ENCODE measurements at regions not wholly inside any gene's neighbourhood (a gene's known extent, or its start where the extent isn't known, plus 50 kb on each side); places are given as distances from the start of the nearest gene placed in this dataset.

GRCh38 chr4:18556402-18556801 is 534.8 kb upstream of the LCORL start:
- Histone ChIP-seq H4K8ac (ENCODE audit: low read length) (no peak overlapping the region), H2BK12ac (ENCODE audit: low read length in 2 of 2) (no peak overlapping the region), H2BK5ac (ENCODE audit: low read depth, low read length, poor library complexity, severe bottlenecking) (no peak overlapping the region), H3K14ac (ENCODE audit: low read length in 2 of 2) (no peak overlapping the region), H2AFZ (ENCODE audit: low read depth, low read length) (no peak overlapping the region), H3K23ac (ENCODE audit: low read length in 2 of 2) (no peak overlapping the region), H3K4me3 (ENCODE audit: insufficient read depth in 1 of 2, low read depth in 1 of 2, low read length in 2 of 2) (no peak overlapping the region), H3K4ac (ENCODE audit: low read depth in 1 of 2, low read length in 2 of 2) (no peak overlapping the region), H2BK120ac (ENCODE audit: low read depth, low read length) (no peak overlapping the region), H3K9ac (ENCODE audit: low read length) (no peak overlapping the region), H3K36me3 (ENCODE audit: control insufficient read depth in 1 of 2, insufficient read depth in 2 of 2, low read depth in 1 of 2, low read length in 2 of 2) (no peaks in the 10 kb centered on the region), H3K79me1 (replicated peaks; ENCODE audit: low read length, poor library complexity, severe bottlenecking) (no peaks in the 10 kb centered on the region), H3K4me1 (ENCODE audit: control insufficient read depth, insufficient read depth, low read depth, low read length) (no peaks in the 10 kb centered on the region), H3K4me2 (ENCODE audit: low read length, poor library complexity, severe bottlenecking) (no peak overlapping the region), H3K18ac (ENCODE audit: low read depth in 1 of 2, low read length in 2 of 2) (no peak overlapping the region), H3K27ac (ENCODE audit: low read length, poor library complexity, severe bottlenecking) (no peak overlapping the region), H2AK5ac (ENCODE audit: low read length, severe bottlenecking) (no peak overlapping the region), H4K91ac (ENCODE audit: low read length) (no peak overlapping the region), H2BK15ac (ENCODE audit: low read depth, poor library complexity, severe bottlenecking) (no peak overlapping the region), H3K9me3 (ENCODE audit: control insufficient read depth, low read length) (peaks cover 3% of the 10 kb centered on the region), H3K27me3 (ENCODE audit: control insufficient read depth in 1 of 2, insufficient read depth in 1 of 2, low read length in 2 of 2) (no peaks in the 10 kb centered on the region)
- no peak for DNase-seq
- 62% methylated on average over 1 of the region's 1 CpG for WGBS

GRCh38 chr4:18540349-18540748 is 518.8 kb upstream of the LCORL start:
- H3K36me3 ChIP-seq (ENCODE audit: control insufficient read depth in 1 of 2, insufficient read depth in 2 of 2, low read depth in 1 of 2, low read length in 2 of 2) = no peaks in the 10 kb centered on the region

GRCh38 chr4:18538121-18538520 is 516.6 kb upstream of the LCORL start:
- no peaks in the 10 kb centered on the region for H3K9me3 ChIP-seq (ENCODE audit: control insufficient read depth, low read length)
- WGBS = no CpG with 5 or more reads among the region's 2 CpGs
- H3K27me3 ChIP-seq (ENCODE audit: control insufficient read depth in 1 of 2, insufficient read depth in 1 of 2, low read length in 2 of 2) = no peaks in the 10 kb centered on the region
- no peak overlapping the region for H4K91ac ChIP-seq (ENCODE audit: low read length)
- no peak overlapping the region for H2BK120ac ChIP-seq (ENCODE audit: low read depth, low read length)
- no peak overlapping the region for H3K23ac ChIP-seq (ENCODE audit: low read length in 2 of 2)
- no peak overlapping the region for H3K27ac ChIP-seq (ENCODE audit: low read length, poor library complexity, severe bottlenecking)
- H2AFZ ChIP-seq (ENCODE audit: low read depth, low read length) = no peak overlapping the region
- no peak overlapping the region for H3K4me2 ChIP-seq (ENCODE audit: low read length, poor library complexity, severe bottlenecking)
- H4K8ac ChIP-seq (ENCODE audit: low read length) = no peak overlapping the region
- no peak overlapping the region for H2BK5ac ChIP-seq (ENCODE audit: low read depth, low read length, poor library complexity, severe bottlenecking)
- H3K4me1 ChIP-seq (ENCODE audit: control insufficient read depth, insufficient read depth, low read depth, low read length) = no peaks in the 10 kb centered on the region
- H3K4ac ChIP-seq (ENCODE audit: low read depth in 1 of 2, low read length in 2 of 2) = no peak overlapping the region
- no peak overlapping the region for H2BK15ac ChIP-seq (ENCODE audit: low read depth, poor library complexity, severe bottlenecking)
- no peak overlapping the region for H2BK12ac ChIP-seq (ENCODE audit: low read length in 2 of 2)
- no peaks in the 10 kb centered on the region for H3K36me3 ChIP-seq (ENCODE audit: control insufficient read depth in 1 of 2, insufficient read depth in 2 of 2, low read depth in 1 of 2, low read length in 2 of 2)
- H3K9ac ChIP-seq (ENCODE audit: low read length) = no peak overlapping the region
- no peaks in the 10 kb centered on the region for H3K79me1 ChIP-seq (replicated peaks; ENCODE audit: low read length, poor library complexity, severe bottlenecking)
- no peak for DNase-seq
- no peak overlapping the region for H3K14ac ChIP-seq (ENCODE audit: low read length in 2 of 2)
- no peak overlapping the region for H3K18ac ChIP-seq (ENCODE audit: low read depth in 1 of 2, low read length in 2 of 2)
- no peak overlapping the region for H3K4me3 ChIP-seq (ENCODE audit: insufficient read depth in 1 of 2, low read depth in 1 of 2, low read length in 2 of 2)
- H2AK5ac ChIP-seq (ENCODE audit: low read length, severe bottlenecking) = no peak overlapping the region

More at GRCh38 chr4:18540349-18540748, 518.8 kb upstream of the LCORL start:
- Histone ChIP-seq H3K4me1 (ENCODE audit: control insufficient read depth, insufficient read depth, low read depth, low read length) (no peaks in the 10 kb centered on the region), H3K27ac (ENCODE audit: low read length, poor library complexity, severe bottlenecking) (no peak overlapping the region), H2BK12ac (ENCODE audit: low read length in 2 of 2) (no peak overlapping the region), H2AK5ac (ENCODE audit: low read length, severe bottlenecking) (no peak overlapping the region), H3K9ac (ENCODE audit: low read length) (no peak overlapping the region), H3K23ac (ENCODE audit: low read length in 2 of 2) (no peak overlapping the region), H4K8ac (ENCODE audit: low read length) (no peak overlapping the region), H3K4me3 (ENCODE audit: insufficient read depth in 1 of 2, low read depth in 1 of 2, low read length in 2 of 2) (no peak overlapping the region), H2AFZ (ENCODE audit: low read depth, low read length) (no peak overlapping the region), H3K79me1 (replicated peaks; ENCODE audit: low read length, poor library complexity, severe bottlenecking) (no peaks in the 10 kb centered on the region), H3K4ac (ENCODE audit: low read depth in 1 of 2, low read length in 2 of 2) (no peak overlapping the region), H3K4me2 (ENCODE audit: low read length, poor library complexity, severe bottlenecking) (no peak overlapping the region), H4K91ac (ENCODE audit: low read length) (no peak overlapping the region), H2BK15ac (ENCODE audit: low read depth, poor library complexity, severe bottlenecking) (no peak overlapping the region), H2BK120ac (ENCODE audit: low read depth, low read length) (no peak overlapping the region), H3K14ac (ENCODE audit: low read length in 2 of 2) (no peak overlapping the region), H3K18ac (ENCODE audit: low read depth in 1 of 2, low read length in 2 of 2) (no peak overlapping the region), H3K27me3 (ENCODE audit: control insufficient read depth in 1 of 2, insufficient read depth in 1 of 2, low read length in 2 of 2) (no peaks in the 10 kb centered on the region), H2BK5ac (ENCODE audit: low read depth, low read length, poor library complexity, severe bottlenecking) (no peak overlapping the region), H3K9me3 (ENCODE audit: control insufficient read depth, low read length) (no peaks in the 10 kb centered on the region)
- WGBS = 43% methylated on average over 3 of the region's 6 CpGs
- DNase-seq = no peak

GRCh38 chr4:18536428-18536827 is 514.9 kb upstream of the LCORL start:
- Histone ChIP-seq H3K18ac (ENCODE audit: low read depth in 1 of 2, low read length in 2 of 2) (no peak overlapping the region), H2BK5ac (ENCODE audit: low read depth, low read length, poor library complexity, severe bottlenecking) (no peak overlapping the region), H3K4me2 (ENCODE audit: low read length, poor library complexity, severe bottlenecking) (no peak overlapping the region), H2AFZ (ENCODE audit: low read depth, low read length) (no peak overlapping the region), H2AK5ac (ENCODE audit: low read length, severe bottlenecking) (no peak overlapping the region), H4K91ac (ENCODE audit: low read length) (no peak overlapping the region), H2BK120ac (ENCODE audit: low read depth, low read length) (no peak overlapping the region), H3K23ac (ENCODE audit: low read length in 2 of 2) (no peak overlapping the region), H2BK12ac (ENCODE audit: low read length in 2 of 2) (no peak overlapping the region), H2BK15ac (ENCODE audit: low read depth, poor library complexity, severe bottlenecking) (no peak overlapping the region), H3K36me3 (ENCODE audit: control insufficient read depth in 1 of 2, insufficient read depth in 2 of 2, low read depth in 1 of 2, low read length in 2 of 2) (no peaks in the 10 kb centered on the region), H3K4ac (ENCODE audit: low read depth in 1 of 2, low read length in 2 of 2) (no peak overlapping the region), H3K4me1 (ENCODE audit: control insufficient read depth, insufficient read depth, low read depth, low read length) (no peaks in the 10 kb centered on the region), H3K9me3 (ENCODE audit: control insufficient read depth, low read length) (no peaks in the 10 kb centered on the region), H3K27me3 (ENCODE audit: control insufficient read depth in 1 of 2, insufficient read depth in 1 of 2, low read length in 2 of 2) (no peaks in the 10 kb centered on the region), H3K14ac (ENCODE audit: low read length in 2 of 2) (no peak overlapping the region), H3K9ac (ENCODE audit: low read length) (no peak overlapping the region), H3K27ac (ENCODE audit: low read length, poor library complexity, severe bottlenecking) (no peak overlapping the region), H3K79me1 (replicated peaks; ENCODE audit: low read length, poor library complexity, severe bottlenecking) (no peaks in the 10 kb centered on the region), H3K4me3 (ENCODE audit: insufficient read depth in 1 of 2, low read depth in 1 of 2, low read length in 2 of 2) (no peak overlapping the region), H4K8ac (ENCODE audit: low read length) (no peak overlapping the region)
- 35% methylated on average over 2 of the region's 2 CpGs for WGBS
- DNase-seq = no peak

Data from mesenchymal stem cell (in vitro differentiated cells and primary cell).